Hepatocyte (in vitro differentiated cells): ENCODE measurements at regions not wholly inside any gene's neighbourhood (a gene's known extent, or its start where the extent isn't known, plus 50 kb on each side); places are given as distances from the start of the nearest gene placed in this dataset.

Experiments
- DNase-seq: peaks from one replicate; pipeline ENCODE4 v3.0.0-alpha.2; 2016; ENCODE audit warnings: low spot score
- H2AFZ ChIP-seq: fragments of 200-600 bp; sonication (generic); 2 replicates; pipeline ENCODE4 v1.6.0; 2016; ENCODE audit warnings: antibody characterized with exemption, mild to moderate bottlenecking
- H3K27ac ChIP-seq: fragments of 200-600 bp; sonication (generic); 2 replicates; pipeline ENCODE4 v1.5.1; 2016; ENCODE audit warnings: mild to moderate bottlenecking
- H3K27me3 ChIP-seq: fragments of 200-600 bp; sonication (generic); 2 replicates; pipeline ENCODE4 v1.6.1; 2016
- H3K36me3 ChIP-seq: fragments of 200-600 bp; sonication (generic); replicated peaks from 2 replicates; pipeline ENCODE4 v1.5.1; 2016; ENCODE audit warnings: low read depth; ENCODE audit not compliant: insufficient read depth
- H3K4me1 ChIP-seq: fragments of 200-600 bp; sonication (generic); 2 replicates; pipeline ENCODE4 v1.5.1; 2016; ENCODE audit warnings: mild to moderate bottlenecking, moderate library complexity; ENCODE audit not compliant: insufficient read depth
- H3K4me2 ChIP-seq: fragments of 200-600 bp; sonication (generic); 2 replicates; pipeline ENCODE4 v1.6.0; 2016
- H3K4me3 ChIP-seq: fragments of 200-600 bp; sonication (generic); 2 replicates; pipeline ENCODE4 v1.5.1; 2016; ENCODE audit warnings: mild to moderate bottlenecking
- H3K79me2 ChIP-seq: fragments of 200-600 bp; sonication (generic); 2 replicates; pipeline ENCODE4 v1.6.0; 2017; ENCODE audit warnings: mild to moderate bottlenecking
- H3K9me2 ChIP-seq: fragments of 200-600 bp; sonication (generic); replicated peaks from 2 replicates; pipeline ENCODE4 v1.6.0; 2017; ENCODE audit warnings: mild to moderate bottlenecking; ENCODE audit not compliant: insufficient read depth
- H3K9me3 ChIP-seq: fragments of 200-600 bp; sonication (generic); 2 replicates; pipeline ENCODE4 v1.5.1; 2016; ENCODE audit warnings: low read depth, mild to moderate bottlenecking
- H4K20me1 ChIP-seq: fragments of 200-600 bp; sonication (generic); 2 replicates; pipeline ENCODE4 v1.6.0; 2016; ENCODE audit warnings: mild to moderate bottlenecking; ENCODE audit not compliant: insufficient read depth, poor library complexity, severe bottlenecking
- EZH2 ChIP-seq: fragments of 200-600 bp; sonication (generic); IDR thresholded peaks from 2 replicates; pipeline ENCODE4 v1.6.1; 2016; ENCODE audit warnings: antibody characterized with exemption, mild to moderate bottlenecking, borderline replicate concordance
- EZH2phosphoT487 ChIP-seq: fragments of 200-600 bp; sonication (generic); IDR thresholded peaks from one replicate; pipeline ENCODE4 v1.6.1; 2018; ENCODE audit warnings: antibody characterized with exemption, mild to moderate bottlenecking, low read depth, moderate library complexity; ENCODE audit not compliant: unreplicated experiment, severe bottlenecking
- WGBS: methylation state at CpG from one replicate; pipeline ENCODE4 v1.1.6; 2016; ENCODE audit warnings: low lambda C conversion rate; ENCODE audit errors: missing lambda C conversion rate; 5-methylcytosine and 5-hydroxymethylcytosine counted together
- TF ChIP-seq, protein P1 (sequence below): fragments of 200-600 bp; sonication (generic); IDR thresholded peaks from 2 replicates; pipeline ENCODE4 v1.5.1; 2016; ENCODE audit warnings: antibody characterized with exemption, mild to moderate bottlenecking; ENCODE audit not compliant: poor library complexity

GRCh38 chr4:137213372-137214173 lies 318.7 kb downstream of the PCDH18 start:
- 73% methylated on average over 4 of the region's 4 CpGs for WGBS
- no peak overlapping the region for H3K4me2 ChIP-seq

DNA sequence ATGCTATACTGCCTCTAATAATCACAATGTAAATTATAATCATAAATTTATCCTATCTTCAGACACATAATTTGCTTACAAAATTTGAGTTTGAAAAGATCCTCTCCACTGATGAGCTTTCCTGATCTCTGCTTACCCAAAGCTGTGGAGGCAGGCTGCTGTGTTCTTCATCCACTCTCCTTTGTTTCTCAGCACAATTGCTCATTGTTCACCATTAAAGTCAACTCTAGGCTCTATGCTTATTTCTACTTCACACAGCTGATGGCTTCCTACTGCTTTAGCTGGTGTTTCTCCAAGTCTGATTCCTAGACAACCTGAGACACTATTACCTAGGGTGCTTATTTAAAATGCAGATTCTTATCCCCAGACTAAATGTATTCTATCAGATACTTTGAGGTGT lies 319.7 kb downstream of the PCDH18 start:
- DNase-seq, result no peak
- Histone ChIP-seq H3K4me2 (no peak overlapping the region), H3K27me3 (no peaks in the 10 kb centered on the region), H4K20me1 (no peaks in the 10 kb centered on the region), H3K79me2 (no peaks in the 10 kb centered on the region), H3K9me2 (no peaks in the 10 kb centered on the region), H2AFZ (no peak overlapping the region), H3K4me3 (no peak overlapping the region), H3K27ac (no peak overlapping the region), H3K9me3 (no peaks in the 10 kb centered on the region), H3K4me1 (no peaks in the 10 kb centered on the region), H3K36me3 (no peaks in the 10 kb centered on the region)
- TF ChIP-seq, protein P1, sequence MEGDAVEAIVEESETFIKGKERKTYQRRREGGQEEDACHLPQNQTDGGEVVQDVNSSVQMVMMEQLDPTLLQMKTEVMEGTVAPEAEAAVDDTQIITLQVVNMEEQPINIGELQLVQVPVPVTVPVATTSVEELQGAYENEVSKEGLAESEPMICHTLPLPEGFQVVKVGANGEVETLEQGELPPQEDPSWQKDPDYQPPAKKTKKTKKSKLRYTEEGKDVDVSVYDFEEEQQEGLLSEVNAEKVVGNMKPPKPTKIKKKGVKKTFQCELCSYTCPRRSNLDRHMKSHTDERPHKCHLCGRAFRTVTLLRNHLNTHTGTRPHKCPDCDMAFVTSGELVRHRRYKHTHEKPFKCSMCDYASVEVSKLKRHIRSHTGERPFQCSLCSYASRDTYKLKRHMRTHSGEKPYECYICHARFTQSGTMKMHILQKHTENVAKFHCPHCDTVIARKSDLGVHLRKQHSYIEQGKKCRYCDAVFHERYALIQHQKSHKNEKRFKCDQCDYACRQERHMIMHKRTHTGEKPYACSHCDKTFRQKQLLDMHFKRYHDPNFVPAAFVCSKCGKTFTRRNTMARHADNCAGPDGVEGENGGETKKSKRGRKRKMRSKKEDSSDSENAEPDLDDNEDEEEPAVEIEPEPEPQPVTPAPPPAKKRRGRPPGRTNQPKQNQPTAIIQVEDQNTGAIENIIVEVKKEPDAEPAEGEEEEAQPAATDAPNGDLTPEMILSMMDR, result no peak
- TF ChIP-seq EZH2, result no peak
- no peak for TF ChIP-seq EZH2phosphoT487

More at GRCh38 chr4:137213372-137214173, 318.7 kb downstream of the PCDH18 start:
- Histone ChIP-seq H3K4me3 (no peak overlapping the region), H3K79me2 (no peaks in the 10 kb centered on the region), H3K27me3 (no peaks in the 10 kb centered on the region), H3K9me3 (no peaks in the 10 kb centered on the region), H3K27ac (no peak overlapping the region), H3K4me1 (no peaks in the 10 kb centered on the region), H3K9me2 (no peaks in the 10 kb centered on the region), H3K36me3 (no peaks in the 10 kb centered on the region), H2AFZ (no peak overlapping the region), H4K20me1 (no peaks in the 10 kb centered on the region)
- no peak for DNase-seq
- TF ChIP-seq, protein P1, result no peak
- TF ChIP-seq EZH2phosphoT487, result no peak
- no peak for TF ChIP-seq EZH2

DNA sequence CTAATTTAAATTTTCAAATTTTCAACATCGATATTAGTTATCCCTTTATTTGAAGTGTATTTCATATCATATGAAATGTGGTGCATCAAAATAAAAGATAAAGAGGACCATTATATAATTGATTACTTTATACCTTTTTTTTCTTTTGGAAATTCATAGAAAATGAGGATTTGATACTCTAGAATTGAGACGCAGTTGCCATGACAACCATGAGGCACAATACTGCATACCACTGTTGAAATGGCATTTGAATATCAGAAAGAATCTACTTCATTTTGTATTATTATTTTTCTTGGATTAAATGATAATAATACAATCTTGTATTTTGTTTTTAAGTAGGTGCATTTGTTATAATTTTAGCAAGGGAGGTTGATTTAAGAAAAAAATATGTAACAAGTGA lies 323.1 kb downstream of the PCDH18 start:
- no peaks in the 10 kb centered on the region for H3K27me3 ChIP-seq
- H3K9me2 ChIP-seq, result no peaks in the 10 kb centered on the region
- TF ChIP-seq EZH2phosphoT487 (no peak), EZH2 (no peak)
- TF ChIP-seq, protein P1, result no peak
- WGBS, result 97% methylated on average over 2 of the region's 2 CpGs
- H3K36me3 ChIP-seq, result no peaks in the 10 kb centered on the region
- no peak overlapping the region for H3K27ac ChIP-seq
- H3K4me2 ChIP-seq, result no peak overlapping the region
- H3K4me1 ChIP-seq, result no peaks in the 10 kb centered on the region
- H3K4me3 ChIP-seq, result no peak overlapping the region
- H2AFZ ChIP-seq, result no peak overlapping the region
- H3K79me2 ChIP-seq, result no peaks in the 10 kb centered on the region
- no peak for DNase-seq
- H4K20me1 ChIP-seq, result no peaks in the 10 kb centered on the region
- no peaks in the 10 kb centered on the region for H3K9me3 ChIP-seq
